ENCODE measurements at regions not wholly inside any gene's neighbourhood (a gene's known extent, or its start where the extent isn't known, plus 50 kb on each side); places are given as distances from the start of the nearest gene placed in this dataset.
"Not testable (repeated sequence)": the region's sequence is repeated elsewhere in the genome, so short reads cannot be mapped to it uniquely, and the experiment has no call there.

DNA sequence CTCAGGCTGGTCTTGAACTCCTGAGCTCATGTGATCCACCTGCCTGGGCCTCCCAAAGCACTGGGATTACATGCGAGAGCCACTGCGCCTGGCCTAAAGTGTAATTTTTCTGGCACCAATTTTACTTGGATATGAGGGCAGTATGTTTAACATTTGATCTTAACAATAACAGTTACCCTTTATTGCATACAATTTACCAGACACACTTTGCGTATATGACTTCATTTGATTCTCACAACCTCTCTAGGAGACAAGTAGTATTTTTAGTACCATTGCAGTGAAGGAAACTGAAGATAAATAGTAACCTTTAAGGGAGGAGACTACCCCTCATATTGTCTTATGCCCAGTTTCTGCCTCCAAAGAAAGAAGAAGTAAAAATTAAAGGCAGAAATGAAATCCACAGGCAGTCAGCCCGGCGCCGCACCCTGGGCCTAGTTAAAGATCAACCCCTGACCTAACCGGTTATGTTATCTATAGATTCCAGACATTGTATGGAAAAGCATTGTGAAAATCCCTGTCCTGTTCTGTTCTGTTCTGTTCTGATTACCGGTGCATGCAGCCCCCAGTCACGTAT lies 54.0 kb downstream of the CYP26A1 start:
- DNase-seq: not testable (repeated sequence)

DNA sequence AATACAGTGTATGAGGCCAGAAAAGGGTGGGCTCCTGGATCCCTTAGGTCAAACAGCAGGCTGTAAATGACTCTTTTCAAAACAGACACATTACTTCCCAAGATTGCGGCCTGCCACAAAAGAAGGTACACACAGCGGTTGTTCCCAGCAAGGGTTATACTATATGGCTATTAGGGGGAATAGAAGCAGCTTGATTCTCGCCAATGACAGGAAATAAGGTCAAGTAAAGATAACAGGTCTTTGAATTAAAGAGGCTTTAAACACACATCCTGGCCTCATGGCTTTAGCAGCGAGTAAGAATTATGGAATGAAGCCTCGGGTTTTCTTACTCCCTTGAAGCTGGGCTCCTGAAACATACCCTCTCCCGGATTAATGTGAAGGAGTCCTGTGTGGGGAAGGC lies 58.3 kb downstream of the CYP26A1 start:
- DNase-seq: no peak

DNA sequence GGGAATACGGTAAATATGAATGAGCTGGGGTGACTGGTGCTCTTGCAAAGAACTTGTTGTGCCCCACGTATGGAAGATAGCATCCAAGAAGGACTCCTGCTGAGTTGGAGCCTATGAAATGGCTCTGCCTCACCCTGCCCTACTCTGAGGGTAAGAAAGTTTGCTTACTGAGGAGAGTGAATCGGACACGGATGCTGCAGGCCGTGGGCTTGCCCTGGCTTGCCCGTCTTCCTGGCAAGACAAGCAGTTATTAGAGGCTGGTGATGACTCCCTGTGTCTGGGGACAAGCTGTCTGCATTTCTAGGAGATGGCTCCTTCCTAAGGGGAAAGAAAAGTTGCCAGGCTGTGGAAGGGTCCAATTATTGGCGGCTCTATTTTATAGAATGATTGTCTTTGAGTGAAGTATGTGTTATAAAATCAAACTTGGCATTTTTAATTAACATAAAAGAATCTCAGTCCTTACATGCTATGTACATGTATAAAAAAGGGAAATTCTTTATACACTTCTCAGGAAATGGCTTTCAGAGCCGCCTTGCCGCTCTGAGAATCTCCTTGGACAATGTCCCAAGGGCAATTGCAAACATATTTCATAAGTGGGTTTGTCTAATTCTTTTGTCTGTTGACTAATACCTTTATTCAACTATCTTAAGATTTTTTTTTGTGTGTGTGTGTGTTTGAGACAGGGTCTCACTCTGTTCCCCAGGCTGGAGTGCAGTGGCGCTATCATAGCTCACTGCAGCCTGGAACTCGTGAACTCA lies 64.6 kb downstream of the CYP26A1 start:
- no peak for DNase-seq

DNA sequence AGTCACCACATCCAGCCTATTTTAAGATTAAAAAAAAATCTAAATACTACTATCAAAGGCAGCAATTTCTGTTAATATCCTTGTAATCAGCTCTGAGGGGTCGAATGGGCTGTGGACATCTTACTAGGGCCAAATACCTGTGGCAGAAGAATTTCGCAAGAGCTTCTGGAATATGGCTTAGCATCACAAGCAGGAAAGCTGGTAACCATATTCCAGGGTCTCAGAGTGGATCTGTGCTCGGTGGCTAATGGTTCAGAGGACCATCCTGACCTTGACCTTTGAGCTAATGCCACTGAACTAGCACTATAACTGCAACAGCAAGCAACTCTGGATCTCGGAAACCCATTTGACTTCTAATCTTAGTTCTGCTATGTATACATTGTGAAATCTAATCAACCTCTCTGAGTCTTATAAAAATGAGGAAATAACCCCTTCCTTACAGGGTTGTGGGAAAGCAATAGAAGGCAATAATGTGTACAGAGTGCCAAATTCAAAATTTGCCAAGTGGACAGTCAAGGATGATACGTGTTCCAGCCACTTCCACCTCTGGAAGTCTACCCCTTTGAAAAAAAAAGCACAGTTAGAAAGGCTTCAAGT lies 65.5 kb downstream of the CYP26A1 start:
- DNase-seq: peak in 1 of 2 experiments; percentile 7

DNA sequence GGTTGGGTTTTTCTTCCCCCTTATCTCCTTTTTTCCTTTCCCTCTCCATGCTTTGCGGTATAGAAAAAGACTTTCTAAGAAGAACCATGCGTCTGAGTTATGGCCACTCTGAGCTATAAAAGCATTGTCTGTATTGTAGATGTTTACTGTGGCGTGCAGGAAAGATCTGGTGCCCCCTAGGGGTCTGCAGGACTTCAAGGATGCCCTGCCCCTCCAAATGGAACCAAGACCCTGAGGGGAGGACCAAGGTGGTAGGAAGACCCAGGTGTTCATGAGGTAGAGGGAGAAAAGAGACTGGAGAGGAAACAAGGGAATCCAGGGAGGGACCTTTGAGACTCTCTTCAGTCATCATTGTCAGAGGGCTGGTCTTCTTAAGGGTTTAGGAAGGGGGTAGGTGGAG lies 68.8 kb downstream of the CYP26A1 start:
- DNase-seq: no peak

DNA sequence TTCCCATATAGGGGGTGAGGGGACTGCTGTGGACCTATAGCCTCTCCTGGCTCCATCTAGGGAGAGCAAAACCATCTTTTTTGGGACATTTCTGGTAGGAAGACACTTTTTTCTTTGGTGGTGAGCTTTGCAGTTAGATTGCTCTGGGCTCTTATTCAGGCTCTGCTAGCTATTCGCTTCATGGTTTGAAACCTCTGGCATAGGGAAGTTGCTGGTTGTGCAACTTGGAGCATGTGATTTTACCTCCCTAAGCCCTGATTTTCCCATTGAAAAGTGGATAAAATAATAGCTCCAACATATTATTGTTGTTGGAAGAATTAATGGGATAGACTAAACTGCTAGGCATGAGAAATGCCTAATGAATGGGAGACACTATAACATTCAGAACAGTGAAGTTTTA lies 69.6 kb downstream of the CYP26A1 start:
- no peak for DNase-seq

DNA sequence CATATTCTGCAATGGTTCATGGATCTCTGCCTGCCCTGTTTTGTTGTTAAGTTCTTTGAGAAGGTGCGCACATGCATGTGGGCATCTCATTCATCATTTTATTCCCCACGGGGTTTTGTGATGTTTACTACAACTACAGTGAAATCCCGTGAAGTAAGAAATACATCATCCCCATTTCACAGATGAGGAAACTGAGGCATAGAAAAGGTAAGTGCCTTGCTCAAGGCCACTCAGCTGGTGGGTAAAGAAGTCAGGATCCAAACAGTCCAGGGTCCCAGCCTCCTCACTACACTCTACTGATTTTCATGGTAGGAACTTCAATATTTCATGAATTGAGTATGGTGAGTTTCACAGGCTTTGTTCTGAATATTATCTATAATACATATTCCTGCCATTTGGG lies 72.6 kb downstream of the CYP26A1 start:
- no peak for DNase-seq

DNA sequence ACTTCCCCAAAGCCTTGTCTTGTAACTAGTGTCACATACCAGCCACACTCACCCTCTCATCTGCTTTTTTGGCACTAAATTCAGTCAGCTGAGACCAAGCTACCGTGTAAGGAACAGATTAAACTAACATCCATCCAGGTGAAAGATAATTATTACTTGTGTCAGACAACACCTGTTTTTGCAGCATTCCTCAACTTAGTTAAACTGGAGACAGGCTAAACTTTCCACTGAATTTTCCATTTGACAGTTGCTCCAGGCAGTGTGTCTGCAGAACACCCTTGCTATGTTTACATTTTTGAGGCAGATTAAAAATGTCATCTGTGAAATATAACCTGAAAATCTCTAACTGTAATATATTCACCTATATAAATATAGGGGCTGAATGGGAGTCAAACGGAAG lies 73.6 kb downstream of the CYP26A1 start:
- DNase-seq: no peak

DNA sequence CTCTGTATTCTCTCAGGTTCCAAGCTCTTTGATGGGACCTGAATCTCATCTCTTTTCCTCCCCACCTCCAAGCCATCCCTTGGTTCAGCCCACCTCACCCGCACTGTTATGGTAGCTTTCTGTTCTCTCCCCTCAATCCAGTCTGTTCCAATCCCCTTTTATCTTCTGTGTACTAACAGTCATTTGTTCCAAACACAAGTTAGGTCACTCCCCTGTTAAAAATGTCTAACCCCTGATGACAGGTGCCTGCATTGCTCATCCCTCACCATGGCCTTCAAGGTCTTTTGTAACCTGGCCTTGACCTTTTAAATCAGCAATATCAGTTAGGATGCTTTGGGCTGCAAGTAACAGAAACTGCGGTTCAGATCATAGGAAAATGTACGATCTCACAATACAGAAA lies 74.8 kb downstream of the CYP26A1 start:
- DNase-seq: no peak

DNA sequence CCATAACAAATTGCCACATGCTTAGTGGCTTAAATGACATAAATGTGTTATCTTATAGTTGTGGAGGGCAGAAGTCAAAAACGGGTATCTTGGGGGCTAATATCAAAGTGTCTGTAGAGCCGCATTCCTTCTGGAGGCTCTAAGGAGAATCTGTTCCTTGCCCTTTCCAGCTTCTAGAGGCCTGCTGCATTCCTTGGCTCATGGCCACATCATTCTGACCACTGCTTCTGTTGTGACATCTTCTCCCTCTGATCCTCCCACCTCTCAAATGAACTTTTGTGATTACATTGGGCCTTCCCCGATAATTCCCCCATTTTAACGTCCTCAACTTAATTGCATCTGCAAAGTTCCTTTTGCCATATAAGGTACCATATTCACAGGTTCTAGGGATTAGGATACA lies 76.1 kb downstream of the CYP26A1 start:
- DNase-seq: no peak

DNA sequence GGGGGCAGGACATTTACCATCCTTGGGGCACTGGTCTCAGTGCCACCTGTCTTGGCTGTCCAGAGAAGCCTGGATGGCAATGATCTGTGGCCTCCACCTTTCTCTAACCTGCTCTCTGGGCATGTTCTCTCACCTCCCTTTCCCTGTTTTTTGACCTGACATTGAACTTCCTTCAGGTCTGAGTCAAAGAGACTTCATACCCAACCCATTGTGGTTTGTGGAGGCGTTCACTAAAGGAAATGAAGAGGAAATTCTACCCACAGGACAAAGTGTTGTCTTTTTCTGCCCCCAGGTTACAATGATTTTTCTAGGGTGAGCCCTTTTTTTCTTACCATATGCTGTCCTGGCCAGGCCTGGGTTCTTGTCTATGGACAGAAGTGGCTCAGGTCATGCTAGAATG lies 76.6 kb downstream of the CYP26A1 start:
- peak; percentile 38 to 54 for DNase-seq

DNA sequence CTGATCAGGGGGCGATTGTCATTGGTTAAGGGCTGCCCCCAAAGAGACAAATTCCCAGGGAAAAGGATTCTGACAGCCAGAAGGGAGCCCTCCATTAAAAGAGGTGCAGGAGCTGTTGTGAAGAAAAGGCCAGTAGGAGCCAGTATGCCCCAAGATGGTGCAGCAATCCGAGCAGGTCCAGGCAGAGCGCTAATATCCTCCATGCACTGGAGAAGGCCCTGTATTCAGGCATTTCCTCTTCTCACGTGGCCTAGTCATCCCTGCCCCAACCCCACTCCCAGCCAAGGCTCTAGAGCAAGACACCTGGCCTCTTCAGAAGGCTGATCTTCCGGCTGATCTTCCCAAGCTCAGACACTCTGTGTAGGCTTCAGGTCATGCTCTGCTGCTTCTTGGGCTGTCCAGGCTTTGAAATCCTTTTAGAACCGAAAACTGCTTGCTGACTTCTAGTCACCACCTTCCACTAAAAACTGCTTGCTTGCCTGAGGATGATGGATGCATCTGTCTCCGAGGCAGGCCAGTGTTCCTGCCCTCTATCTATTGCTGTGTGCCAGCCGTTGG lies 77.4 kb downstream of the CYP26A1 start:
- DNase-seq: no peak

DNA sequence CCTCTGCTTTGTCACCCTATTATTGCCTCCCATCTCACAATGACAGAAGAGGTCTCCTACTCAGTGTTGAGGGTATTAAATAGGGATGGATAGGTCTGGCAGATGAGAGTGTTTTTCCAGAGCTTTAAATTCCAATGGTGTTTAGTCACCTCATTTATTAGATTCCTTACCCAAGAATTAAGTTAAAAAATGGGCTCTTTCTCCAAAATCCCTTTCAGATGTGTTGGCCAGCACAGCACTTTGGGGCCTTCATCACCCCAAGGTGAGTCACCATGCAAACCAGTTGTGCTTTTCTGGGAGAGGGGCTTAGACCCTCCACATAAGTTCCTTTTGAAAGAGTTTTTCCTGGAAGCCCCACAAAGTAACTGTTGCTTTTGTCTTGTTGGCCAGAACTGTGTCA lies 78.4 kb downstream of the CYP26A1 start:
- DNase-seq: no peak

DNA sequence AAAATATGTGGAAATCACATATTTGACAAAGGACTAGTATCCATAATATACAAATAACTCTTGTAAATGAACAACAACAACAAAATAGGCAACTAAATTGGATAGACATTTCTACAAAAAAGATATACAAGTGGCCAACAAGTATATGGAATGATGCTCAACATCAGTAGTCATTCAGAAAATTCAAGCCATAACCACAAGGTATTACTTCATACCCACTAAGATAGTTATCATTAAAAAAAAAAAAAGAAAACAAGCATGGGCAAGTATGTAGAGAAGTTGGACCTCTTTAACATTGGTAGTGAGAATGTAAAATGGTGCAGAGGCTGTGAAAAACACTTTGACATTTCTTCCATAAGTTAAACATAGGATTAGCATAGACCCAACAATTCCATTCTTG lies 80.8 kb downstream of the CYP26A1 start:
- DNase-seq: no peak

DNA sequence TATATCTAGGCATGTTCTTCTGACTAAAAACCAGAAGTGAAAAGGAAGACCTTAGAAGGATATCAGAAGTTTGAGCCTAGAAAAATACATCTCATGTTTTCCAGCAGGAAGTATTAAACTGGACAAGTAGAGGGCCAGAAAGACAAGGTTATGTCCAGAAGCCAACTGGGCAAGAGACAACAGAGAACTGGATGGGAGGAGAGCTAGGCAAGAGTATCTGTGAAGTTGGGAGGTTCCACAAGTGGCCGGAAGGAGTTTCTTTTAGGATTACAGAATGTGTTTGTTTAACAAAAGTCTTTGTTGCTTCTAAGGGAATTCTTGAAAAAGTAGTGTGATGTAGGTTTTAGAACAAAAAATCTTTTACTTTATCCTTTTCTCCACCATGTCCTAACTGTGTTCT lies 86.4 kb downstream of the CYP26A1 start:
- DNase-seq: no peak

DNA sequence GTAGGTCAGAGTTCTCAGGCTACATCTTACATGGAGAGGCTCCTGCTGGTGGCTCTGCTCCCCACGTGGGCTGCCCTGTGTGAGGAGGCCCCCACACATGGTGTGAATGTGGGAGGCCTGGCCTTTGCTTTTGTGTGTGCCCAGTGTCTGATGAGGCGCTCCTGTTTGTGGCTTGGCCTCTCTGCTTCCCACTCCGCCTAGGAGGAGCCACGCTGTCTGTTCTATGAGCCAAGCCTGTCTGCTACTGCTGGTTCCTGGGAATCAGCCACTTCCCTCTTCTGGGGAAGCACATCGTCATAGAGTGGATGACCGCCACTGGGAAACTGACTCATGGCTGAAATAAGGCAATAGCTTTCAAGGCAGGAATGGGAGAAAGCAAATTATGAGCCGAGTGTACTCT lies 87.1 kb downstream of the CYP26A1 start:
- no peak for DNase-seq

DNA sequence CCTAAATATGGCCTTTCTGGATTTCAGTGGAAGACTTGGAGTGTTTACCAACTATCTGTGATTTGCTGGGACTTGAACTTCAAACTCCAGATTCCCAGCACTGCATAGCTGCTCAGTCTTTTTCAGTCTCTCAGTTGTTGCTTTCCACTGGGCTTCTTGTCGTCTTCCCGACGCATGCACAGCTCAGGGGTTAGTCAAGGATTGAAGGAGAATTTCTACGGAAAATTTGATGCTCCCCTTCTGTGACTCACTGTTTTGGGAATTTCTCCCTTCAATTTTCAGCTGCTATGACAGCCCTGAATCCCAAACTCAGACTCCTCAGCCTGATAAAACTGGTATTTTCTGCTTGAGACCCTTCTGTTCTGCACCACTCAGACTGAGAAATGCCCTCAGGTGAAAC lies 91.7 kb downstream of the CYP26A1 start:
- DNase-seq: no peak

DNA sequence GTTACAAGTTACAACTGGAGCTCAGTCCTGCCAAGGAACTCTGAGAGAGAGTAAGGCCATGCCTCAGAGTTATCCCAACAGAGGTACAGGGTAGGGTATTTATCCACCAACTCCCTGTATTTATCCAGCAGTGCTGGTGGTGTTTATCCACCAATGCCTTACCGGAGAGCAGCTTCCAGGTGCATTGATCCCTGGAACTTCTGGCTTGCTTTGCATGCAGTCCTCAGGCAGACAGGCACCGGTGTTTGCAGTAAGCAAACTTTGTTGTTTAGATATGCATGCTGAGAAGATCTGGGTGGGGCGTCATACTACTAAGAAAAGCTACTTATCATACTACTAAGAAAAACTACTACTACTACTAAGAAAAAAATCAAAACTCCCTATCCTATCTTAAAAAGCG lies 92.4 kb downstream of the CYP26A1 start:
- DNase-seq: no peak

DNA sequence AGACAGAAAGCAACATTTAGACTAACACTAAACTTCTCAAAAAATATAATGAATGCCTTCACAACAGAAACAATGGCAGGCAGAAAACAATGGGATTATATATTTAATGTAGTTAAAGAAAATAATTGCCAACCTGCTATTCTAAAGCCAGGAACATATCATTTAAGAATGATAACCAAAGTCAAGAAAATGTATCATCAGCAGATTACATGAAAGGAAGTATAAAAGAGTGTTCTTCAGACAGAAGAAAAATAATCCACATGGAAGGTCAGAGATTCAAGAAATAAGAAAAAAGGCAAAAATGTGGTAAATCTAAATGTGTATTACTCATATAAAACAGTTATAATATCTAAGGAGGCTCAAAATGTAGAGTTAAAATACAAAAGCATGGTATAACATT lies 98.1 kb downstream of the CYP26A1 start:
- no peak for DNase-seq

DNA sequence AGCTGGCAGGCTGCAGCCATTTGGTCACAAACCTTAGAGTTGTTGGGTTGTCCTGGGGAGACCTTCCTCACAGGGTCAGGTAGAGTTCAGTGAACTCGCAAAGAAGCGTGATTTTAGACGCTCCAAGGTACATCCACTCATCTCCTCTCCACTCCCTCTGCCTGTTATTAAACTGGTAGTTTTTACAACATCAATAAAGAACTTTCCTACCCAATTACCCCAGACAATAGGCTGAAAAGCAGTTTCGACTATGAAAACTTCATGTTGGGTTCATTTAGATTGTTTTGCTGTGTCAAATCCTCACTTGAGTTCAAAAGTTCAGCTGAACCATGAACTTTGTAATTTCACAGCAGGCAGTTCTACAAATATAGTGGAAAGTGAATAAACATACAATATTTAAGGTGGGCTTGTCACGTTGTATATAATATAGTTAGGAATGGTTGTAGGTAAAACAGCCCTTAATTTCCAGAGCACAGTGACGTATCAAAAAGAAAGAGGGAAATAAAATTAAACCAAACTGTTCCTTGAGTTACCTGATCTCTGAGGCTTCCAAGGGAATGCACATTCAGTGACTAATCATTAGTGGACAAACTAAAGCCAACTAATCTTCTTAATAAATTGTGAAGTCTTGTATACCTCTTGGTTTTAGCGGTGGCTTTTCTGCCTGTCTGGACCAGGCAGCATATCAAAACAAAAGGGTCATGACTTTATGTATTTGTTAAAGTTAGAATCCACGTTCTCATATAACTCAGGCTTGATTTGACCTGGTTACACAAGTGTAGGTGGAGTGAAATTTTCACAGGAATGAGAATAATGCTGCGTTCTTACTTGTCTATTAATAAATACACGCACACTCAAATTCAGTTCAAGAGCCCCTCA lies 100.5 kb downstream of the CYP26A1 start:
- DNase-seq: no peak

DNA sequence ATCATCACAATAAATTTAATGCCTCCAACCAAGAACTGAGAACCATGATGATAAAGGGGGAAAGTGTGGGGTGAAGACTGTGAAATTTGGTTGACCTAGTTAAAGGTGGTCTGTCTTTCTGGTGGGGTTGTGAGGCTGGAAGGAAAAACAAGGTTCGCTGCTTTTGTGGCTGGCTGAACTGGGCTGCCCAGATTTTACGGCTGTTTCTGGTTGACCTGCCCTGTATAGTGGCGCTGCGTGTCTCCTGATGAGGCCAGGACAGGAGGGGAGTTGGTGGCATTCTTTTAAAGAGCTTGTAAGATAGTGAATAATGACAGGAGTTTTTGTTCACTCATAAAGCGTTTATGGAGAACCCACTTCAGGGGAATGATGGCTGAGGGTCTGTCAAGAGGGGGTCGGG lies 101.8 kb downstream of the CYP26A1 start:
- DNase-seq: no peak

DNA sequence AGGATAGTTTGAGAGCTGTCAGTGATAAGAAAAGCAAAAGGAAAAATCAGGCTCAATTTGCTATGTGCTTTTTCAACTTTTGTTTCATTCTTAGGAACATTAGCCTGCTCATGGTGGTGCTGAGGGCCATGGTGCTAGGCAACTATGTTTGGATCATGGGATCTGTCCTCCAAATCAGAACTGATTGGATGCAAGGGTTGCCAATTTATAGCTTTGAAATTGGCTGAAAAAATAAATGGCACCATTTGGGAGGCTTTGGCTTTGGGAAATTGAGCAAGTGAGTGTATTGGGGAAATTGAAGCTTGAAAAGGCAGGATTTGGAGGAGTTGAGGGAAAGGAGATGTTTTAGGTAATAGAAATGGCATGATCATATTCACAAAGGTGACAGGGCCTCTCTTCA lies 103.8 kb downstream of the CYP26A1 start:
- DNase-seq: no peak

DNA sequence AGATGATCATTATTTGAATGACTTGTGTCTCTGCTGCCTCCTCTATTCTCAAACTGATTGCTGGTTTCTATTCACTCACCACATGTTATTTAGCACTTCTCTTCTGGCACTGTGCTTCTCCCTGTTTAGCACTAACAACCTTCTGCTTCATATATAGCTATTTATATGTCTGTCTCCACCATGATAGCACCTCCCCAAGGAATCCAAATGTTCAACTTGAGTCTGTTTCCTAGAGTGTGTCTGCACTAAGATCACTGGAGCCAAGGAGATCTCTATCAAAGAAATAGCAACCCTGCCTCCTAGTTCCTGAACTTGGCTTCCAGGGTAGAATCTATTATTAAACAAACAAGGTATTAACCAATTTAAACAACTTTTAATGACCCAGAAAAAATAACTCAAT lies 104.5 kb downstream of the CYP26A1 start:
- no peak for DNase-seq
